NCI-H460 (cell line): ENCODE measurements at regions not wholly inside any gene's neighbourhood (a gene's known extent, or its start where the extent isn't known, plus 50 kb on each side); places are given as distances from the start of the nearest gene placed in this dataset.
A peak's percentile ranks its signal among the peaks of the same experiment; 100 is the strongest.

ENCODE experiments used
- DNase-seq: peaks from one replicate; pipeline ENCODE4 v3.0.0-alpha.2; 2016; ENCODE audit warnings: low read depth; ENCODE audit errors: extremely low read depth

- DNase-seq: no peak
Observed at GRCh38 chr10:105700218-105700617, 1059.1 kb downstream of the SORCS3 start.

GRCh38 chr10:105699504-105699903 is 1058.4 kb downstream of the SORCS3 start:
- DNase-seq: no peak

- no peak for DNase-seq
Observed at GRCh38 chr10:105698592-105698991, 1057.5 kb downstream of the SORCS3 start.

- no peak for DNase-seq
Observed at GRCh38 chr10:105697290-105697780, 1056.2 kb downstream of the SORCS3 start.

GRCh38 chr10:105691811-105692210 is 1050.7 kb downstream of the SORCS3 start:
- peak; percentile 24 for DNase-seq

GRCh38 chr10:105682911-105683310 is 1041.8 kb downstream of the SORCS3 start:
- DNase-seq: no peak

- no peak for DNase-seq
Observed at GRCh38 chr10:105681051-105681450, 1040.0 kb downstream of the SORCS3 start.

- DNase-seq: no peak
Observed at GRCh38 chr10:105679781-105680180, 1038.7 kb downstream of the SORCS3 start.

GRCh38 chr10:105675333-105675732 is 1034.2 kb downstream of the SORCS3 start:
- no peak for DNase-seq

- no peak for DNase-seq
Observed at GRCh38 chr10:105674448-105674847, 1033.4 kb downstream of the SORCS3 start.

- no peak for DNase-seq
Observed at GRCh38 chr10:105658696-105659095, 1017.6 kb downstream of the SORCS3 start.

GRCh38 chr10:105656856-105657255 is 1015.8 kb downstream of the SORCS3 start:
- DNase-seq: no peak

GRCh38 chr10:105650306-105650705 is 1009.2 kb downstream of the SORCS3 start:
- no peak for DNase-seq

GRCh38 chr10:105647354-105647753 is 1006.3 kb downstream of the SORCS3 start:
- DNase-seq: no peak

GRCh38 chr10:105644978-105645377 is 1003.9 kb downstream of the SORCS3 start:
- no peak for DNase-seq

GRCh38 chr10:105644559-105644958 is 1003.5 kb downstream of the SORCS3 start:
- no peak for DNase-seq

- no peak for DNase-seq
Observed at GRCh38 chr10:105644091-105644490, 1003.0 kb downstream of the SORCS3 start.

GRCh38 chr10:105643660-105644059 is 1002.6 kb downstream of the SORCS3 start:
- DNase-seq: no peak

- no peak for DNase-seq
Observed at GRCh38 chr10:105634281-105634680, 993.2 kb downstream of the SORCS3 start.

GRCh38 chr10:105615715-105616365 is 974.8 kb downstream of the SORCS3 start:
- no peak for DNase-seq

GRCh38 chr10:105611244-105611798 is 970.2 kb downstream of the SORCS3 start:
- DNase-seq: no peak

- DNase-seq: no peak
Observed at GRCh38 chr10:105609451-105609850, 968.4 kb downstream of the SORCS3 start.

GRCh38 chr10:105605918-105606317 is 964.8 kb downstream of the SORCS3 start:
- no peak for DNase-seq
